Stimulated activated CD8-positive, alpha-beta memory T cell treated with anti-CD3 and anti-CD28 coated beads, Interleukin-4, amount 100 ng/mL, for 48 hours (primary cell): ENCODE measurements at regions not wholly inside any gene's neighbourhood (a gene's known extent, or its start where the extent isn't known, plus 50 kb on each side); places are given as distances from the start of the nearest gene placed in this dataset.

Experiments
- DNase-seq: peaks from one replicate; pipeline ENCODE4 v3.0.0-alpha.2; 2020

DNA sequence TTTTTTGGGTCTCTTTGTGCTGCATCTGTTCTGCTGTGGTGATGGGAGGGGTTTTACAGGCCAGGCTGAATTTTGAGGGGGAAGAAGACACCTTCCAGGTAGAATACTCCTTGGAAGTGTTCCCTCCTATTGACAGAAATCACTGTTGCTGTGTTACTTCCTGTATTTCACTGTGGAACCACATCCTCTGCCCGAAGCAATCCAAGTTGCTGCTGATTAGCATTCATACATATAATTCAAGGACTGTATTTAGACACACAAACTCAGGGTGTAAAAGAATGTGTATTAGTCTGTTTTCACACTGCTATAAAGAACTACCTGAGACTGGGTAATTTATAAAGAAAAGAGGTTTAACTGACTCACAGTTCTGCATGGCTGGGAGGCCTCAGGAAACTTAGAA is 50.6 kb upstream of the TMEM244 start:
- DNase-seq, result no peak
